ENCODE measurements at regions not wholly inside any gene's neighbourhood (a gene's known extent, or its start where the extent isn't known, plus 50 kb on each side); places are given as distances from the start of the nearest gene placed in this dataset.

DNA sequence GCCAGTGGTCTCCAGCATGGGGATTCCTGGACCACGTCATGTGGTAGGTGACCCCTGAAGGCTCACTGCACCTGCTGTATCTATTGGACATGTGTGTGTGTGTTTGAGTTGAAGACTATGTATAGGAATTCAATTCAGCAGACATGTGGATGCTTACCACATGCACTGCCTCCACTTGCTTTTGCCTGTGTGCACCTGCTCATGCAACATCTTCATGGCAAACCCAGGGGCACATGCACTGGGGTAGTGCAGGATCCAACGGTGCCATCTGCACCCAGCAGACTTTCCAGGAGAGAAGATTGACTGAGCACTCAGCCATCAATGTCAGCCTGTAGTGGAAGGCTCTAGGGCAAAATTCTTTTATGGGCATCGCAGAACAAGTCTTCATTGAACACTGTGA is 299.4 kb downstream of the CDH26 start:
- no peaks in the 10 kb centered on the region for H3K27me3 ChIP-seq (ENCODE audit: insufficient read depth, poor library complexity, severe bottlenecking)

DNA sequence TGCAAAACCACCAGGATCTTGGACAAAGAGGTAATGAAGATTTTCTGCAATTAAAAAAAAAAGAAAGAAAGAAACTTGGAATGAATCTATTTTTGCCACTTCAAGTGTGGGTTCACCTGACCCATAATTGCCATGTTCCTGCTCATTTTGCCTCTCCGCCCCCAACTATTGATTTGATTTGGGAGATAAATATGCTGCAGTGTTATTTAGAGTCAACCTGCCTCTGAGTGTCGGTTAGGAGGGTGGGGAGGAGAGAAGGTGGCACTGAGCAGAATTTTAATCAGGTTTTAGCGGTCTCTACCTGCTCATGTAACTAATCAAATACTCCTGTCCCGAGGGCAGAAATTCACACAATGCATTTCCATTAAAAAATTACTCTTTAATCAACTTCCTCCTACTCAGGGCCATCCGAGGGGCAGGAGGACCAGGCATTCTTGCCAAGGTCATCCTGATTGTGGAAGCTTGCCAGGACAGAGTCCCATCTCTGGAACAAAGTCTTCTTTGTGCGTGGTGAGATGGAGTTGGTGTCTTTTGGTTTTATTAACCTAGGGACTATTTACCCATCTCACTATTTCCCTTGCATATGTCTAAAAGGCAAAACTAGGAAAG is 300.1 kb downstream of the CDH26 start:
- H3K27me3 ChIP-seq (ENCODE audit: insufficient read depth, poor library complexity, severe bottlenecking), result no peaks in the 10 kb centered on the region
- no peak for DNase-seq (ENCODE audit: low read depth in 1 of 2, low spot score in 1 of 2)
- TF ChIP-seq, protein P1, sequence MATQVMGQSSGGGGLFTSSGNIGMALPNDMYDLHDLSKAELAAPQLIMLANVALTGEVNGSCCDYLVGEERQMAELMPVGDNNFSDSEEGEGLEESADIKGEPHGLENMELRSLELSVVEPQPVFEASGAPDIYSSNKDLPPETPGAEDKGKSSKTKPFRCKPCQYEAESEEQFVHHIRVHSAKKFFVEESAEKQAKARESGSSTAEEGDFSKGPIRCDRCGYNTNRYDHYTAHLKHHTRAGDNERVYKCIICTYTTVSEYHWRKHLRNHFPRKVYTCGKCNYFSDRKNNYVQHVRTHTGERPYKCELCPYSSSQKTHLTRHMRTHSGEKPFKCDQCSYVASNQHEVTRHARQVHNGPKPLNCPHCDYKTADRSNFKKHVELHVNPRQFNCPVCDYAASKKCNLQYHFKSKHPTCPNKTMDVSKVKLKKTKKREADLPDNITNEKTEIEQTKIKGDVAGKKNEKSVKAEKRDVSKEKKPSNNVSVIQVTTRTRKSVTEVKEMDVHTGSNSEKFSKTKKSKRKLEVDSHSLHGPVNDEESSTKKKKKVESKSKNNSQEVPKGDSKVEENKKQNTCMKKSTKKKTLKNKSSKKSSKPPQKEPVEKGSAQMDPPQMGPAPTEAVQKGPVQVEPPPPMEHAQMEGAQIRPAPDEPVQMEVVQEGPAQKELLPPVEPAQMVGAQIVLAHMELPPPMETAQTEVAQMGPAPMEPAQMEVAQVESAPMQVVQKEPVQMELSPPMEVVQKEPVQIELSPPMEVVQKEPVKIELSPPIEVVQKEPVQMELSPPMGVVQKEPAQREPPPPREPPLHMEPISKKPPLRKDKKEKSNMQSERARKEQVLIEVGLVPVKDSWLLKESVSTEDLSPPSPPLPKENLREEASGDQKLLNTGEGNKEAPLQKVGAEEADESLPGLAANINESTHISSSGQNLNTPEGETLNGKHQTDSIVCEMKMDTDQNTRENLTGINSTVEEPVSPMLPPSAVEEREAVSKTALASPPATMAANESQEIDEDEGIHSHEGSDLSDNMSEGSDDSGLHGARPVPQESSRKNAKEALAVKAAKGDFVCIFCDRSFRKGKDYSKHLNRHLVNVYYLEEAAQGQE (IDR thresholded peaks at IDR 0.05; ENCODE audit: insufficient replicate concordance, low read depth), result no peak
- no peak for TF ChIP-seq GABPA (IDR thresholded peaks at IDR 0.05; ENCODE audit: low read depth)
- TF ChIP-seq, protein P2, sequence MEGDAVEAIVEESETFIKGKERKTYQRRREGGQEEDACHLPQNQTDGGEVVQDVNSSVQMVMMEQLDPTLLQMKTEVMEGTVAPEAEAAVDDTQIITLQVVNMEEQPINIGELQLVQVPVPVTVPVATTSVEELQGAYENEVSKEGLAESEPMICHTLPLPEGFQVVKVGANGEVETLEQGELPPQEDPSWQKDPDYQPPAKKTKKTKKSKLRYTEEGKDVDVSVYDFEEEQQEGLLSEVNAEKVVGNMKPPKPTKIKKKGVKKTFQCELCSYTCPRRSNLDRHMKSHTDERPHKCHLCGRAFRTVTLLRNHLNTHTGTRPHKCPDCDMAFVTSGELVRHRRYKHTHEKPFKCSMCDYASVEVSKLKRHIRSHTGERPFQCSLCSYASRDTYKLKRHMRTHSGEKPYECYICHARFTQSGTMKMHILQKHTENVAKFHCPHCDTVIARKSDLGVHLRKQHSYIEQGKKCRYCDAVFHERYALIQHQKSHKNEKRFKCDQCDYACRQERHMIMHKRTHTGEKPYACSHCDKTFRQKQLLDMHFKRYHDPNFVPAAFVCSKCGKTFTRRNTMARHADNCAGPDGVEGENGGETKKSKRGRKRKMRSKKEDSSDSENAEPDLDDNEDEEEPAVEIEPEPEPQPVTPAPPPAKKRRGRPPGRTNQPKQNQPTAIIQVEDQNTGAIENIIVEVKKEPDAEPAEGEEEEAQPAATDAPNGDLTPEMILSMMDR (IDR thresholded peaks at IDR 0.05; ENCODE audit: insufficient read depth, low read length), result no peak
- H3K4me3 ChIP-seq (replicated peaks; ENCODE audit: insufficient read depth, low read length), result no peak overlapping the region
- no peak overlapping the region for H3K27ac ChIP-seq (replicated peaks)

More for the DNA sequence above, 299.4 kb downstream of the CDH26 start:
- H3K27ac ChIP-seq (replicated peaks), result no peak overlapping the region
- TF ChIP-seq, protein P2 (IDR thresholded peaks at IDR 0.05; ENCODE audit: insufficient read depth, low read length), result no peak
- no peak for TF ChIP-seq SPI1 (IDR thresholded peaks at IDR 0.05; ENCODE audit: borderline replicate concordance, low read depth)
- TF ChIP-seq GABPA (IDR thresholded peaks at IDR 0.05; ENCODE audit: low read depth), result no peak
- no peak for TF ChIP-seq POLR2AphosphoS5 (IDR thresholded peaks at IDR 0.05; ENCODE audit: low read depth)
- TF ChIP-seq, protein P1 (IDR thresholded peaks at IDR 0.05; ENCODE audit: insufficient replicate concordance, low read depth), result no peak
- H3K4me3 ChIP-seq (replicated peaks; ENCODE audit: insufficient read depth, low read length), result no peak overlapping the region
- no peak for DNase-seq (ENCODE audit: low read depth in 1 of 2, low spot score in 1 of 2)

DNA sequence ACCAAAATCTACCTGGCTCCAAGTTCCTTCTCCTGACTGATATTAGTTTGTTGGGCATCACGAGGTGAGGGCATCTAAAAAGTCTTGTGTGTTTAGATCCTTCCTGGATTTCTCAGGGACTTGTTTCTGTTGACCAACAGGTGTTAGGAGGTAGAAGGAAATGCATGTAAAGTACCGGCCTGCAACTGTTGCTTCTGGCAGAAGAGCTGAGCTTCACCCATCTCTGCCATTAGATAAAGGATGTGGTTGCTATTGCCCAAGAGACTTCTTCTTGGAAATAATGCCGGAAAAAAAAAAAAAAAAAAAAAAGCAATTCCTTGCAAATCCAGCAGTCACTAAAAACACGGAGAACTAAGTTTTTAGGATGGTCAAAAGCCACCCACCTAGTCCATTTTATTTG is 303.1 kb downstream of the CDH26 start:
- no peak overlapping the region for H3K4me3 ChIP-seq (replicated peaks; ENCODE audit: insufficient read depth, low read length)
- TF ChIP-seq POLR2AphosphoS5 (IDR thresholded peaks at IDR 0.05; ENCODE audit: low read depth), result no peak
- TF ChIP-seq SPI1 (IDR thresholded peaks at IDR 0.05; ENCODE audit: borderline replicate concordance, low read depth), result no peak
- no peak for TF ChIP-seq GABPA (IDR thresholded peaks at IDR 0.05; ENCODE audit: low read depth)
- TF ChIP-seq, protein P2 (IDR thresholded peaks at IDR 0.05; ENCODE audit: insufficient read depth, low read length), result no peak
- TF ChIP-seq, protein P1 (IDR thresholded peaks at IDR 0.05; ENCODE audit: insufficient replicate concordance, low read depth), result no peak
- no peak for DNase-seq (ENCODE audit: low read depth in 1 of 2, low spot score in 1 of 2)
- H3K27ac ChIP-seq (replicated peaks), result no peak overlapping the region
- no peaks in the 10 kb centered on the region for H3K27me3 ChIP-seq (ENCODE audit: insufficient read depth, poor library complexity, severe bottlenecking)

Data from HL-60 (cell line).